HepG2 (cell line): ENCODE measurements at regions not wholly inside any gene's neighbourhood (a gene's known extent, or its start where the extent isn't known, plus 50 kb on each side); places are given as distances from the start of the nearest gene placed in this dataset.

Source experiments
- AGO2 ChIP-seq: fragments of 200-400 bp; formaldehyde crosslinking; optimal IDR thresholded peaks from 2 replicates; pipeline ENCODE3; 2017; ENCODE audit warnings: mild to moderate bottlenecking, low read depth, low read length, moderate library complexity
- CCDC6 ChIP-seq: sonication (generic); formaldehyde crosslinking; IDR thresholded peaks from 2 replicates; pipeline ENCODE4 v1.8.1; 2022; ENCODE audit warnings: mild to moderate bottlenecking, missing genetic modification reagents, moderate library complexity
- KDM5B ChIP-seq: sonication (generic); formaldehyde crosslinking; IDR thresholded peaks from 2 replicates; pipeline ENCODE4 v1.4.0; 2020; ENCODE audit warnings: missing genetic modification reagents, mild to moderate bottlenecking, borderline replicate concordance
- MED1 ChIP-seq: sonication (generic); formaldehyde crosslinking; IDR thresholded peaks from 2 replicates; pipeline ENCODE4 v1.4.0; 2020; ENCODE audit warnings: missing genetic modification reagents
- PHF8 ChIP-seq: sonication (generic); formaldehyde crosslinking; IDR thresholded peaks from 2 replicates; pipeline ENCODE4 v1.5.0; 2020; ENCODE audit warnings: missing genetic modification reagents
- POGK ChIP-seq: sonication (generic); formaldehyde crosslinking; conservative IDR thresholded peaks from 2 replicates; pipeline ENCODE4 v1.8.0; 2022; ENCODE audit warnings: mild to moderate bottlenecking, moderate library complexity, missing genetic modification reagents
- POLR2AphosphoS2 ChIP-seq: IDR thresholded peaks from 2 replicates; pipeline ENCODE4 v1.6.1; 2011; ENCODE audit warnings: low read depth, low read length, improper control_type of control experiment
- RBAK ChIP-seq: sonication (generic); formaldehyde crosslinking; IDR thresholded peaks from 2 replicates; pipeline ENCODE4 v1.5.1; 2020; ENCODE audit warnings: mild to moderate bottlenecking, missing genetic modification reagents
- SOX13 ChIP-seq, 3 experiments: fragments of 450-650 bp in 1 of 3; sonication (generic) in 1 of 3; formaldehyde crosslinking in 1 of 3; IDR thresholded peaks in 2 of 3; conservative IDR thresholded peaks in 1 of 3; 2 replicates each; pipeline versions ENCODE4 v1.5.0 to v1.6.1; 2016 to 2020; ENCODE audit warnings: antibody characterized with exemption in 1 of 3, mild to moderate bottlenecking in 1 of 3, missing compliant biosample characterization in 1 of 3, missing genetic modification reagents in 1 of 3, moderate library complexity in 1 of 3
- TOPORS ChIP-seq: sonication (generic); formaldehyde crosslinking; IDR thresholded peaks from 2 replicates; pipeline ENCODE4 v1.8.0; 2023; ENCODE audit warnings: mild to moderate bottlenecking, missing genetic modification reagents
- ZBTB7B ChIP-seq: sonication (generic); formaldehyde crosslinking; IDR thresholded peaks from 2 replicates; pipeline ENCODE4 v1.4.0; 2020; ENCODE audit warnings: missing genetic modification reagents
- ZMYM3 ChIP-seq: sonication (generic); formaldehyde crosslinking; IDR thresholded peaks from 2 replicates; pipeline ENCODE4 v1.5.1; 2020; ENCODE audit warnings: mild to moderate bottlenecking, missing genetic modification reagents
- ZNF12 ChIP-seq: sonication (generic); formaldehyde crosslinking; IDR thresholded peaks from 2 replicates; pipeline ENCODE4 v1.5.0; 2020; ENCODE audit warnings: missing genetic modification reagents
- ZNF207 ChIP-seq: fragments of 450-650 bp; IDR thresholded peaks from 2 replicates; pipeline ENCODE4 v1.6.1; 2016; ENCODE audit warnings: antibody characterized with exemption, borderline replicate concordance
- ZNF546 ChIP-seq: sonication (generic); formaldehyde crosslinking; conservative IDR thresholded peaks from 2 replicates; pipeline ENCODE4 v1.8.1; 2023; ENCODE audit warnings: mild to moderate bottlenecking, missing genetic modification reagents
- ZNF563 ChIP-seq: sonication (generic); formaldehyde crosslinking; IDR thresholded peaks from 2 replicates; pipeline ENCODE4 v1.8.0; 2022; ENCODE audit warnings: mild to moderate bottlenecking, moderate library complexity, missing genetic modification reagents
- ZNF746 ChIP-seq: sonication (generic); formaldehyde crosslinking; IDR thresholded peaks from 2 replicates; pipeline ENCODE4 v1.8.0; 2022; ENCODE audit warnings: mild to moderate bottlenecking, missing genetic modification reagents
- TF ChIP-seq, protein P1 (sequence below): sonication (generic); formaldehyde crosslinking; IDR thresholded peaks from 2 replicates; pipeline ENCODE4 v1.4.0; 2020; ENCODE audit warnings: low read depth, mild to moderate bottlenecking, missing genetic modification reagents
- TF ChIP-seq, protein P2 (sequence below): sonication (generic); formaldehyde crosslinking; IDR thresholded peaks from 2 replicates; pipeline ENCODE4 v1.4.0; 2020; ENCODE audit warnings: missing genetic modification reagents
- TF ChIP-seq, protein P3 (sequence below): sonication (generic); formaldehyde crosslinking; IDR thresholded peaks from 2 replicates; pipeline ENCODE4 v1.8.0; 2022; ENCODE audit warnings: low read depth, missing genetic modification reagents
- TF ChIP-seq, protein P4 (sequence below): sonication (generic); formaldehyde crosslinking; IDR thresholded peaks from 2 replicates; pipeline ENCODE4 v1.4.0; 2020; ENCODE audit warnings: missing genetic modification reagents

- TF ChIP-seq ZBTB7B, result 0 out of 2 replicates have a peak, but pooled peaks have one; percentile 16
- TF ChIP-seq, protein P1, sequence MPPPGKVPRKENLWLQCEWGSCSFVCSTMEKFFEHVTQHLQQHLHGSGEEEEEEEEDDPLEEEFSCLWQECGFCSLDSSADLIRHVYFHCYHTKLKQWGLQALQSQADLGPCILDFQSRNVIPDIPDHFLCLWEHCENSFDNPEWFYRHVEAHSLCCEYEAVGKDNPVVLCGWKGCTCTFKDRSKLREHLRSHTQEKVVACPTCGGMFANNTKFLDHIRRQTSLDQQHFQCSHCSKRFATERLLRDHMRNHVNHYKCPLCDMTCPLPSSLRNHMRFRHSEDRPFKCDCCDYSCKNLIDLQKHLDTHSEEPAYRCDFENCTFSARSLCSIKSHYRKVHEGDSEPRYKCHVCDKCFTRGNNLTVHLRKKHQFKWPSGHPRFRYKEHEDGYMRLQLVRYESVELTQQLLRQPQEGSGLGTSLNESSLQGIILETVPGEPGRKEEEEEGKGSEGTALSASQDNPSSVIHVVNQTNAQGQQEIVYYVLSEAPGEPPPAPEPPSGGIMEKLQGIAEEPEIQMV (CRISPR knock-in tag), result no peak
- TF ChIP-seq ZNF746, result 0 out of 2 replicates have a peak, but pooled peaks have one; percentile 28
- 0 out of 2 replicates have a peak, but pooled peaks have one; percentile 44 for TF ChIP-seq ZNF563 (CRISPR knock-in tag)
- TF ChIP-seq AGO2, result peak; percentile 60
- no peak for TF ChIP-seq SOX13 (IDR thresholded peaks at IDR 0.05)
- TF ChIP-seq SOX13 (CRISPR knock-in tag; conservative IDR thresholded peaks at IDR 0.05 in 1 of 2, IDR thresholded peaks at IDR 0.05 in 1 of 2), result peak in 1 of 2 experiments; percentile 33; a peak in 1 of 4 replicates
- peak; percentile 40; the same call in 1 of the 2 replicates for TF ChIP-seq TOPORS (CRISPR knock-in tag)
- peak; percentile 44; the same call in 1 of the 2 replicates for TF ChIP-seq ZNF12 (CRISPR knock-in tag)
- TF ChIP-seq, protein P2, sequence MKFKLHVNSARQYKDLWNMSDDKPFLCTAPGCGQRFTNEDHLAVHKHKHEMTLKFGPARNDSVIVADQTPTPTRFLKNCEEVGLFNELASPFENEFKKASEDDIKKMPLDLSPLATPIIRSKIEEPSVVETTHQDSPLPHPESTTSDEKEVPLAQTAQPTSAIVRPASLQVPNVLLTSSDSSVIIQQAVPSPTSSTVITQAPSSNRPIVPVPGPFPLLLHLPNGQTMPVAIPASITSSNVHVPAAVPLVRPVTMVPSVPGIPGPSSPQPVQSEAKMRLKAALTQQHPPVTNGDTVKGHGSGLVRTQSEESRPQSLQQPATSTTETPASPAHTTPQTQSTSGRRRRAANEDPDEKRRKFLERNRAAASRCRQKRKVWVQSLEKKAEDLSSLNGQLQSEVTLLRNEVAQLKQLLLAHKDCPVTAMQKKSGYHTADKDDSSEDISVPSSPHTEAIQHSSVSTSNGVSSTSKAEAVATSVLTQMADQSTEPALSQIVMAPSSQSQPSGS (CRISPR knock-in tag), result 0 out of 2 replicates have a peak, but pooled peaks have one; percentile 16
- TF ChIP-seq MED1 (CRISPR knock-in tag), result peak; percentile 62; the same call in 1 of the 2 replicates
- no peak for TF ChIP-seq CCDC6 (CRISPR knock-in tag)
- TF ChIP-seq POLR2AphosphoS2, result no peak
- TF ChIP-seq, protein P3, sequence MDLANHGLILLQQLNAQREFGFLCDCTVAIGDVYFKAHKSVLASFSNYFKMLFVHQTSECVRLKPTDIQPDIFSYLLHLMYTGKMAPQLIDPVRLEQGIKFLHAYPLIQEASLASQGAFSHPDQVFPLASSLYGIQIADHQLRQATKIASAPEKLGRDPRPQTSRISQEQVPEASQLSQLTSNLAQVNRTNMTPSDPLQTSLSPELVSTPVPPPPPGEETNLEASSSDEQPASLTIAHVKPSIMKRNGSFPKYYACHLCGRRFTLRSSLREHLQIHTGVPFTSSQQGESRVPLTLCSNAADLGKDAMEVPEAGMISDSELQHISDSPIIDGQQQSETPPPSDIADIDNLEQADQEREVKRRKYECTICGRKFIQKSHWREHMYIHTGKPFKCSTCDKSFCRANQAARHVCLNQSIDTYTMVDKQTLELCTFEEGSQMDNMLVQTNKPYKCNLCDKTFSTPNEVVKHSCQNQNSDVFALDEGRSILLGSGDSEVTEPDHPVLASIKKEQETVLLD (CRISPR knock-in tag), result peak; percentile 66
- TF ChIP-seq ZNF207, result no peak
- no peak for TF ChIP-seq ZMYM3
- TF ChIP-seq RBAK (CRISPR knock-in tag), result no peak
- TF ChIP-seq POGK, result peak; percentile 81
- peak; percentile 63; the same call in 1 of the 2 replicates for TF ChIP-seq KDM5B (CRISPR knock-in tag)
- peak; percentile 84; the same call in 1 of the 2 replicates for TF ChIP-seq PHF8 (CRISPR knock-in tag)
- TF ChIP-seq, protein P4, sequence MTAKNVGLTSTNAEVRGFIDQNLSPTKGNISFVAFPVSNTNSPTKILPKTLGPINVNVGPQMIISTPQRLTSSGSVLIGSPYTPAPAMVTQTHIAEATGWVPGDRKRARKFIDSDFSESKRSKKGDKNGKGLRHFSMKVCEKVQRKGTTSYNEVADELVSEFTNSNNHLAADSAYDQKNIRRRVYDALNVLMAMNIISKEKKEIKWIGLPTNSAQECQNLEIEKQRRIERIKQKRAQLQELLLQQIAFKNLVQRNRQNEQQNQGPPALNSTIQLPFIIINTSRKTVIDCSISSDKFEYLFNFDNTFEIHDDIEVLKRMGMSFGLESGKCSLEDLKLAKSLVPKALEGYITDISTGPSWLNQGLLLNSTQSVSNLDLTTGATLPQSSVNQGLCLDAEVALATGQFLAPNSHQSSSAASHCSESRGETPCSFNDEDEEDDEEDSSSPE, result peak; percentile 91
- 0 out of 2 replicates have a peak, but pooled peaks have one; percentile 30 for TF ChIP-seq ZNF546
Measured at GRCh38 chr22:46035742-46036557, 59.0 kb upstream of the WNT7B start (continued).
